HEK293T (cell line): ENCODE measurements at regions not wholly inside any gene's neighbourhood (a gene's known extent, or its start where the extent isn't known, plus 50 kb on each side); places are given as distances from the start of the nearest gene placed in this dataset.

ENCODE experiments used
- BHLHE40 ChIP-seq: fragments of 450-650 bp; IDR thresholded peaks from 2 replicates; pipeline ENCODE4 v1.6.1; 2016; ENCODE audit warnings: mild to moderate bottlenecking, moderate library complexity, borderline replicate concordance
- FOXM1 ChIP-seq: fragments of 450-650 bp; IDR thresholded peaks from 2 replicates; pipeline ENCODE4 v1.6.1; 2017; ENCODE audit warnings: mild to moderate bottlenecking, borderline replicate concordance
- HDGF ChIP-seq: fragments of 450-650 bp; IDR thresholded peaks from 2 replicates; pipeline ENCODE4 v1.6.1; 2017; ENCODE audit warnings: antibody characterized with exemption, borderline replicate concordance
- NFRKB ChIP-seq: fragments of 450-650 bp; IDR thresholded peaks from 2 replicates; pipeline ENCODE4 v1.6.1; 2016; ENCODE audit warnings: mild to moderate bottlenecking, moderate library complexity
- SP1 ChIP-seq: fragments of 450-650 bp; IDR thresholded peaks from 2 replicates; pipeline ENCODE4 v1.6.1; 2017
- SUZ12 ChIP-seq: fragments of 450-650 bp; IDR thresholded peaks from 2 replicates; pipeline ENCODE4 v1.6.1; 2016; ENCODE audit warnings: mild to moderate bottlenecking
- ZNF384 ChIP-seq: fragments of 450-650 bp; IDR thresholded peaks from 2 replicates; pipeline ENCODE4 v1.6.1; 2016

- TF ChIP-seq NFRKB, result no peak
- TF ChIP-seq BHLHE40, result no peak
- TF ChIP-seq SP1, result no peak
- no peak for TF ChIP-seq HDGF
- no peak for TF ChIP-seq FOXM1
- TF ChIP-seq SUZ12, result no peak
- TF ChIP-seq ZNF384, result no peak
Measured at GRCh38 chr14:101500681-101501080, 60.6 kb upstream of the DIO3 start.
